Lower leg skin (tissue), 4 donors: ENCODE measurements at regions not wholly inside any gene's neighbourhood (a gene's known extent, or its start where the extent isn't known, plus 50 kb on each side); places are given as distances from the start of the nearest gene placed in this dataset.

Experiments used
- DNase-seq, 2 donors: peaks; one replicate each; pipeline ENCODE4 v3.0.0-alpha.2; 2019; ENCODE audit warnings: low spot score in 2 of 2
- H3K4me3 ChIP-seq: fragments of 200-600 bp; sonication (generic); 2 replicates; pipeline ENCODE4 v1.5.1; 2017; ENCODE audit warnings: mild to moderate bottlenecking, low read depth; ENCODE audit not compliant: poor library complexity, severe bottlenecking
- POLR2A ChIP-seq, 2 donors: fragments of 450-650 bp; IDR thresholded peaks; one replicate each; pipeline ENCODE4 v1.6.1; 2016 to 2017; ENCODE audit warnings: antibody characterized with exemption in 2 of 2, mild to moderate bottlenecking in 1 of 2, moderate library complexity in 1 of 2
- WGBS, 2 donors: methylation state at CpG; one replicate each; pipeline ENCODE4 v1.1.5; 2018; 5-methylcytosine and 5-hydroxymethylcytosine counted together
- intact Hi-C: fragments of 100-400 bp; cut with DNase I; formaldehyde crosslinking; loops from one replicate; pipeline ENCODE4 v1.15.0; 2023; ENCODE audit warnings: low total_unique reads
- TF ChIP-seq, protein P1 (sequence below), 3 donors: fragments of 450-650 bp; IDR thresholded peaks; one replicate each; pipeline ENCODE4 v1.5.1; 2016; ENCODE audit warnings: antibody characterized with exemption in 3 of 3, mild to moderate bottlenecking in 3 of 3, moderate library complexity in 2 of 3

DNA sequence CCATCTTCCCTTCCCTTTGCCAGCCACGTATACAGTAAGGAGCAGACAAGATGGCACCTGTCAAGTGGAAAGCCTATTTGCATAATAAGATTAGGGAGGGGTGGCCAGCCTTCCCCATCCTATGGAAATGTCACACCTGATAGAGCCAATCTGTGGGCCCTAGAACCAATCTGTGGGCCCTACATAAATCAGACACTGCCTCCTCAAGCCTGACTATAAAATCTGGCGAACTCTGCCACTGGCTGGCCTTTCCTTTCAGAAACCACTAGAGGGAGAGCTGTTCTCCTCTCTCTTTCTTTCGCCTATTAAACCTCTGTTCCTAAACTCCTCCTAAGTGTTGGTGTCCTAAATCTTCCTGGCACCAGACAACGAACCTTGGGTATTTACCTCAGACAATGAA lies 231.5 kb upstream of the KLHL1 start:
- intact Hi-C loops: no loop called here
- no peak overlapping the region for H3K4me3 ChIP-seq
- no peak for DNase-seq
- no peak for TF ChIP-seq POLR2A (IDR thresholded peaks at IDR 0.05)
- WGBS, 2 donors: 49 to 56% methylated on average over 4 of the region's 4 CpGs

DNA sequence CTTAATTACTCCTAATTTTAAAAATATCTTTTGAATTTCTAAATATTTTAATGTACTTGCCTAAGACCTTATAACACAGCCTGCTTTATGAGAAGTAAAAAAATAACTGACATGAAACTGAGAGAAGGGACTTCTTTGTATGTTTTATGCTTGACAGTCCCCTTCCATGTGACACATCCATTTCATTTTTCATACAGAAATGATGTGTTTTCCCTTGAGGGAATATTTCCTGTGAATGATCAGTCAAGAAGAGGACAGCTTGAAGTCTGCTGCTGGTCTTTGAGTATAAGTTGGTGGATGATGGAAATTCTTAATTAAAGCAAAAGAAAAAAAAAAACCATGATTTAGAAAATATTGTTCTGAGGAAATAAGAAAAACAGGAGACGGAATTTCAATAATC lies 230.4 kb upstream of the KLHL1 start:
- no peak overlapping the region for H3K4me3 ChIP-seq
- TF ChIP-seq POLR2A (IDR thresholded peaks at IDR 0.05): no peak
- TF ChIP-seq, protein P1, sequence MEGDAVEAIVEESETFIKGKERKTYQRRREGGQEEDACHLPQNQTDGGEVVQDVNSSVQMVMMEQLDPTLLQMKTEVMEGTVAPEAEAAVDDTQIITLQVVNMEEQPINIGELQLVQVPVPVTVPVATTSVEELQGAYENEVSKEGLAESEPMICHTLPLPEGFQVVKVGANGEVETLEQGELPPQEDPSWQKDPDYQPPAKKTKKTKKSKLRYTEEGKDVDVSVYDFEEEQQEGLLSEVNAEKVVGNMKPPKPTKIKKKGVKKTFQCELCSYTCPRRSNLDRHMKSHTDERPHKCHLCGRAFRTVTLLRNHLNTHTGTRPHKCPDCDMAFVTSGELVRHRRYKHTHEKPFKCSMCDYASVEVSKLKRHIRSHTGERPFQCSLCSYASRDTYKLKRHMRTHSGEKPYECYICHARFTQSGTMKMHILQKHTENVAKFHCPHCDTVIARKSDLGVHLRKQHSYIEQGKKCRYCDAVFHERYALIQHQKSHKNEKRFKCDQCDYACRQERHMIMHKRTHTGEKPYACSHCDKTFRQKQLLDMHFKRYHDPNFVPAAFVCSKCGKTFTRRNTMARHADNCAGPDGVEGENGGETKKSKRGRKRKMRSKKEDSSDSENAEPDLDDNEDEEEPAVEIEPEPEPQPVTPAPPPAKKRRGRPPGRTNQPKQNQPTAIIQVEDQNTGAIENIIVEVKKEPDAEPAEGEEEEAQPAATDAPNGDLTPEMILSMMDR (IDR thresholded peaks at IDR 0.05): no peak
- intact Hi-C loops: no loop called here
- 55 to 71% methylated on average over 1 of the region's 1 CpG for WGBS, 2 donors
- DNase-seq: no peak

DNA sequence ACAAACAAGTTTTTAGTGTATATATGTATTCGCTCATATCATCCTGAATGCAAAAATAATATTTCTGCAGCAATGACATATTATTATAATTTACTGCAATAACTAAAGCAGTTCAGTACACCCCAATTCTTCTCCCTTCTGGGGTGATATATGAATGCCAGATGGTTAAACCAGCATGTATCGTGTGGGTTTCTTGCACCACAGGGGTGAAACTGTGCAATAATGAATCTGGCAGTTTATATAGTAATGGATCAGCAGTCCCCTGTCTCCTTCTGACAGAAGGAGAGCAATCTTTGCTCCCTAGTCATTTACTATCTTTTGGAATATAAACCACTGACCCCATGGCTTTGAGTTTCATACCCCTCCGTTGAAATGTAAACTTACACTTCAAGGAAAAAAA lies 228.6 kb upstream of the KLHL1 start:
- no peak for DNase-seq
- 64 to 71% methylated on average over 3 of the region's 3 CpGs for WGBS, 2 donors
- no peak overlapping the region for H3K4me3 ChIP-seq
- intact Hi-C loops: no loop called here
- TF ChIP-seq POLR2A (IDR thresholded peaks at IDR 0.05): no peak
- TF ChIP-seq, protein P1 (IDR thresholded peaks at IDR 0.05): no peak

DNA sequence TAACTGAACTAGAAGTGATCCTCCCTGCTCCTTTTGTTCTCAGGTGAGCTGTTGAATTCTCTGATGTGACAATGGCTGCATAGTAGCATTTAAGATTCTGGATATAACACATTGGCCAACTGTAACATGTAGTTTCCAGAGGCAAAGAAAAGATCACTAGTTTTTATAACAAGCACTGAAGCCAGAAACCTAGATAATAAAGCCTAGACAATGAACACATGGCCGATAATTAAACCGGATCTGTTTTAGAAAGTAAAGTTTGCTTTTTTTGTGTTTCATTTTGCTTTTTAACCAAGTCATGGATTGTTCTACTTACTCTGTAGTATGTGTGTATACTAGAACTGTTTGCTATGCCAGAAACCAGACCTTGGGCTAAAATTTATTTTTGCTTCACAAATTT lies 225.5 kb upstream of the KLHL1 start:
- H3K4me3 ChIP-seq: no peak overlapping the region
- DNase-seq: no peak
- TF ChIP-seq, protein P1 (IDR thresholded peaks at IDR 0.05): no peak
- no peak for TF ChIP-seq POLR2A (IDR thresholded peaks at IDR 0.05)
- 87 to 88% methylated on average over 2 of the region's 2 CpGs for WGBS, 2 donors
- intact Hi-C loops: no loop called here

DNA sequence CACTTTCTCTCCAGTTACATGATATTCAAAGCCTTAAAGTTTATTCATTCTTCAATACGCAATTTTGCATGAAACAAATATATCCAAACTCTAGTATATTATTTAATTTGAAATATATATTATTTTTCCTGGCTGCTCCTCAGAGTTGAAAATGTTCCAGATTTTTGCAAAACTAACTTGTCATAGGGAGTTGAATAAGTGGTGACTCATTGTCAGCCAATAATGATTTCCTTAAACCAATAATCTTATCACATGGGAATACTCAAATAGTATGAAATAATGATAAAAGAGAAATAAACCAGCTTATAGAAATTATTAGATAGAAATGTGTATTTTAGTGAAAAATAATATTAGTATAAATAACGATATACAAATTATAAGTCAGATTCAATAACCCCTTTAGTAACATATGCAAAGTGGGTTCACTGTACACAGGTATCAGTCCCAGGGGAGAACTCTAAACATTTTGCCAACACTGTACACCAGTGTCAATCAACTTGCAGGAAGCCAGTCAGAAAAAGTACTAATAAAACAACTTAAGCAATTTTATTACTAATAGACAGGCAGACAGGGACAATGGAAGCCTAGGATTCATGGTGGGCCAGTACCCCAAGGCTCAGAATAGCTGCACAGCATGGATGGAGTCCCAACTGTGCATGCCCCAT lies 222.6 kb upstream of the KLHL1 start:
- TF ChIP-seq, protein P1 (IDR thresholded peaks at IDR 0.05): no peak
- no peak for TF ChIP-seq POLR2A (IDR thresholded peaks at IDR 0.05)
- DNase-seq: no peak
- intact Hi-C loops: no loop called here
- H3K4me3 ChIP-seq: no peak overlapping the region
- 90 to 93% methylated on average over 2 of the region's 2 CpGs for WGBS, 2 donors

DNA sequence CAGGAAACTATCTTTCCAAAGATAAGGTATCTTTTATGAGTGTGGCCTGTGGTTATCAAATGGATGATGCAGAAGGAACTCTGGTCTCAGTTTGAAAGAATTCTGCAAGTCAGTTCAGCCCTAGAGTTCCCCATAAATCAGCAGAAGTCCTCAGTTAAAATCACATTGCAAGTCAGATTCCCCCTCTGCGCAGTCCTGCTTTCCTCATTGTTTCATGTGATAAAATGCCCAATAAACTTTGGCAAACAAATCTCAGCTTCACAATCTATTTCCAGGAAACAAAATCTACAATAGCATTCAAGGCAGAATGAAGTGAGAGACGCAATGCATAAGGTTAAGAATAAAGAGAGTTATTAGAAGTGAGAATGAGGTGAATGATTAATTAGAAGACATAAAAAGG lies 216.3 kb upstream of the KLHL1 start:
- 60 to 65% methylated on average over 2 of the region's 2 CpGs for WGBS, 2 donors
- intact Hi-C loops: no loop called here
- no peak overlapping the region for H3K4me3 ChIP-seq
- DNase-seq: no peak
- TF ChIP-seq, protein P1 (IDR thresholded peaks at IDR 0.05): no peak
- no peak for TF ChIP-seq POLR2A (IDR thresholded peaks at IDR 0.05)
